Neural progenitor cell (in vitro differentiated cells): ENCODE measurements at regions not wholly inside any gene's neighbourhood (a gene's known extent, or its start where the extent isn't known, plus 50 kb on each side); places are given as distances from the start of the nearest gene placed in this dataset.

ENCODE experiments used
- DNase-seq: peaks from one replicate; pipeline ENCODE4 v3.0.0-alpha.2; 2016; ENCODE audit warnings: low spot score
- H2AFZ ChIP-seq: fragments of 200-600 bp; sonication (generic); replicated peaks from 2 replicates; pipeline ENCODE4 v1.6.1; 2016; ENCODE audit warnings: antibody characterized with exemption
- H3F3A ChIP-seq: fragments of 200-600 bp; sonication (generic); 2 replicates; pipeline ENCODE4 v1.6.1; 2016; ENCODE audit warnings: antibody characterized with exemption, low read depth
- H3K27ac ChIP-seq: fragments of 200-600 bp; sonication (generic); 2 replicates; pipeline ENCODE4 v1.5.1; 2016; ENCODE audit warnings: mild to moderate bottlenecking
- H3K27me3 ChIP-seq: fragments of 200-600 bp; sonication (generic); 2 replicates; pipeline ENCODE4 v1.6.1; 2016; ENCODE audit warnings: mild to moderate bottlenecking, moderate library complexity
- H3K36me3 ChIP-seq: fragments of 200-600 bp; sonication (generic); 2 replicates; pipeline ENCODE4 v1.5.1; 2016
- H3K4me1 ChIP-seq: fragments of 200-600 bp; sonication (generic); 2 replicates; pipeline ENCODE4 v1.6.1; 2016; ENCODE audit warnings: mixed run types
- H3K4me2 ChIP-seq: fragments of 200-600 bp; sonication (generic); 2 replicates; pipeline ENCODE4 v1.6.1; 2016
- H3K4me3 ChIP-seq: fragments of 200-600 bp; sonication (generic); 2 replicates; pipeline ENCODE4 v1.5.1; 2016
- H3K79me2 ChIP-seq: fragments of 200-600 bp; sonication (generic); 2 replicates; pipeline ENCODE4 v1.6.1; 2016; ENCODE audit warnings: low read depth
- H3K9ac ChIP-seq: fragments of 200-600 bp; sonication (generic); 2 replicates; pipeline ENCODE4 v1.6.1; 2016
- H3K9me3 ChIP-seq: fragments of 200-600 bp; sonication (generic); 2 replicates; pipeline ENCODE4 v1.5.1; 2016; ENCODE audit warnings: low read depth
- H4K20me1 ChIP-seq: fragments of 200-600 bp; sonication (generic); 2 replicates; pipeline ENCODE4 v1.6.1; 2016; ENCODE audit warnings: low read depth
- H3K27ac Mint-ChIP-seq: 3 replicates; pipeline ENCODE4 v1.8.0; 2021; ENCODE audit warnings: mixed read lengths
- H3K27me3 Mint-ChIP-seq: 2 replicates; pipeline ENCODE4 v1.8.0; 2022; ENCODE audit warnings: low read depth, mild to moderate bottlenecking, inconsistent platforms, moderate library complexity, mixed read lengths; ENCODE audit not compliant: insufficient read depth
- H3K36me3 Mint-ChIP-seq: 3 replicates; pipeline ENCODE4 v1.8.0; 2021; ENCODE audit warnings: mixed read lengths
- H3K4me1 Mint-ChIP-seq: 3 replicates; pipeline ENCODE4 v1.8.0; 2021; ENCODE audit warnings: mixed read lengths
- H3K4me3 Mint-ChIP-seq: 3 replicates; pipeline ENCODE4 v1.8.0; 2021; ENCODE audit warnings: mild to moderate bottlenecking, moderate library complexity, mixed read lengths
- H3K9me3 Mint-ChIP-seq: 3 replicates; pipeline ENCODE4 v1.8.0; 2020; ENCODE audit warnings: mixed read lengths
- EZH2 ChIP-seq: fragments of 200-600 bp; sonication (generic); IDR thresholded peaks from 2 replicates; pipeline ENCODE4 v1.6.1; 2017; ENCODE audit warnings: antibody characterized with exemption, mild to moderate bottlenecking, moderate library complexity
- EZH2phosphoT487 ChIP-seq: fragments of 200-600 bp; sonication (generic); IDR thresholded peaks from 2 replicates; pipeline ENCODE4 v1.6.1; 2017; ENCODE audit warnings: antibody characterized with exemption
- TF ChIP-seq, protein P1 (sequence below): fragments of 200-600 bp; sonication (generic); IDR thresholded peaks from 2 replicates; pipeline ENCODE4 v1.5.1; 2017; ENCODE audit warnings: antibody characterized with exemption, mild to moderate bottlenecking

DNA sequence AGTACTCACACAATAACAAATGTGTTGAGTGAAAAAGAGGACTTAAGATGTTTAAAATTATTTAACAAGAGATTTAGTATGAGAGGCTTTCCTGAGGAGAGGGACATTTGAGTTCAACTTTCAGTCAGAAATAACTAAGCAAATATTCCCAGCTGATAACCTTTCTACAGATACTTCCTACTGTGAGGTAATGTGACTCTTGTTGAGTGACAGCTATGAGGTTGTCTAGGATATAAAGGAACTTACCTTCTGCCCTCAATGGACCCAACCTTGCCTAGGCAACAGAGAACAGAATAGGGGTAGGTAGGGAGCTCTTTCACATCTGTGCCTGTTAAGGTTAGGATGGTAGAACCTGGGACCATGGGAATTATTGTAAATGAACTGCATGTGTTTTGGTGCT lies 54.7 kb downstream of the GLUD2 start:
- Mint-ChIP-seq H3K27ac (no peak overlapping the region), H3K36me3 (no peaks in the 10 kb centered on the region)
- TF ChIP-seq EZH2phosphoT487 (no peak), EZH2 (no peak)
- TF ChIP-seq, protein P1, sequence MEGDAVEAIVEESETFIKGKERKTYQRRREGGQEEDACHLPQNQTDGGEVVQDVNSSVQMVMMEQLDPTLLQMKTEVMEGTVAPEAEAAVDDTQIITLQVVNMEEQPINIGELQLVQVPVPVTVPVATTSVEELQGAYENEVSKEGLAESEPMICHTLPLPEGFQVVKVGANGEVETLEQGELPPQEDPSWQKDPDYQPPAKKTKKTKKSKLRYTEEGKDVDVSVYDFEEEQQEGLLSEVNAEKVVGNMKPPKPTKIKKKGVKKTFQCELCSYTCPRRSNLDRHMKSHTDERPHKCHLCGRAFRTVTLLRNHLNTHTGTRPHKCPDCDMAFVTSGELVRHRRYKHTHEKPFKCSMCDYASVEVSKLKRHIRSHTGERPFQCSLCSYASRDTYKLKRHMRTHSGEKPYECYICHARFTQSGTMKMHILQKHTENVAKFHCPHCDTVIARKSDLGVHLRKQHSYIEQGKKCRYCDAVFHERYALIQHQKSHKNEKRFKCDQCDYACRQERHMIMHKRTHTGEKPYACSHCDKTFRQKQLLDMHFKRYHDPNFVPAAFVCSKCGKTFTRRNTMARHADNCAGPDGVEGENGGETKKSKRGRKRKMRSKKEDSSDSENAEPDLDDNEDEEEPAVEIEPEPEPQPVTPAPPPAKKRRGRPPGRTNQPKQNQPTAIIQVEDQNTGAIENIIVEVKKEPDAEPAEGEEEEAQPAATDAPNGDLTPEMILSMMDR, result no peak

DNA sequence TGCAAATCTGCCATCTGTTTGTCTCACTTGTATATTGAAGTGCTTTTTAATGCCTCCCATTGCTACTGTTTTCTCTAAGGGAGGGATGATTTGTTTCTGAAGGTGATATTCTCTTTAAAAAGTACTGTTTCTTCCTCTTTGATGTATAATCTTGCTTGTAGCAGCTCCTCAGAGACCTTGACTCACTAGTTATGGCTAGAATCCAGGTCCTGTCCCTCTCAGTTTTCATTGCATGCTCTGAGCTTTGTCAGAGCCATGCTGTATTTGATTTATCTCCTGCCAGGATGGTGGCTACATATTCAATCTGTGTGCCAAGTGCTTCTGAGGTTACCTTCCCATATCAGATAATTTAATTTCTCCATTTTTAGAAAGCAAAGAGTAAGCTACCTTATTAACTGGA lies 56.0 kb downstream of the GLUD2 start:
- H2AFZ ChIP-seq, result no peak overlapping the region
- Mint-ChIP-seq H3K4me3 (no peak overlapping the region), H3K27me3 (peaks cover 9% of the 10 kb centered on the region), H3K4me1 (no peaks in the 10 kb centered on the region), H3K27ac (no peak overlapping the region), H3K9me3 (peaks cover 7% of the 10 kb centered on the region), H3K36me3 (no peaks in the 10 kb centered on the region)
- TF ChIP-seq, protein P1, result no peak
- TF ChIP-seq EZH2 (no peak), EZH2phosphoT487 (no peak)
- H3K4me1 ChIP-seq, result no peaks in the 10 kb centered on the region
- H3K36me3 ChIP-seq, result no peaks in the 10 kb centered on the region
- H3K4me3 ChIP-seq, result no peak overlapping the region
- DNase-seq, result no peak
- H3K27ac ChIP-seq, result no peak overlapping the region
- no peaks in the 10 kb centered on the region for H3K27me3 ChIP-seq
- no peaks in the 10 kb centered on the region for H3K9me3 ChIP-seq
- no peaks in the 10 kb centered on the region for H3K79me2 ChIP-seq
- H3K9ac ChIP-seq, result no peak overlapping the region
- H4K20me1 ChIP-seq, result no peaks in the 10 kb centered on the region
- no peaks in the 10 kb centered on the region for H3F3A ChIP-seq
- no peak overlapping the region for H3K4me2 ChIP-seq

More for the DNA sequence above, 54.7 kb downstream of the GLUD2 start:
- Histone ChIP-seq H3K4me2 (no peak overlapping the region), H3K4me3 (no peak overlapping the region), H3F3A (no peaks in the 10 kb centered on the region), H3K9ac (no peak overlapping the region), H3K4me1 (no peaks in the 10 kb centered on the region), H3K9me3 (no peaks in the 10 kb centered on the region), H3K79me2 (no peaks in the 10 kb centered on the region), H3K27me3 (no peaks in the 10 kb centered on the region), H3K36me3 (no peaks in the 10 kb centered on the region), H2AFZ (no peak overlapping the region), H4K20me1 (no peaks in the 10 kb centered on the region), H3K27ac (no peak overlapping the region)
- H3K4me3 Mint-ChIP-seq, result no peak overlapping the region
- H3K27me3 Mint-ChIP-seq, result peaks cover 9% of the 10 kb centered on the region
- peaks cover 5% of the 10 kb centered on the region for H3K9me3 Mint-ChIP-seq
- no peak for DNase-seq
- H3K4me1 Mint-ChIP-seq, result no peaks in the 10 kb centered on the region

DNA sequence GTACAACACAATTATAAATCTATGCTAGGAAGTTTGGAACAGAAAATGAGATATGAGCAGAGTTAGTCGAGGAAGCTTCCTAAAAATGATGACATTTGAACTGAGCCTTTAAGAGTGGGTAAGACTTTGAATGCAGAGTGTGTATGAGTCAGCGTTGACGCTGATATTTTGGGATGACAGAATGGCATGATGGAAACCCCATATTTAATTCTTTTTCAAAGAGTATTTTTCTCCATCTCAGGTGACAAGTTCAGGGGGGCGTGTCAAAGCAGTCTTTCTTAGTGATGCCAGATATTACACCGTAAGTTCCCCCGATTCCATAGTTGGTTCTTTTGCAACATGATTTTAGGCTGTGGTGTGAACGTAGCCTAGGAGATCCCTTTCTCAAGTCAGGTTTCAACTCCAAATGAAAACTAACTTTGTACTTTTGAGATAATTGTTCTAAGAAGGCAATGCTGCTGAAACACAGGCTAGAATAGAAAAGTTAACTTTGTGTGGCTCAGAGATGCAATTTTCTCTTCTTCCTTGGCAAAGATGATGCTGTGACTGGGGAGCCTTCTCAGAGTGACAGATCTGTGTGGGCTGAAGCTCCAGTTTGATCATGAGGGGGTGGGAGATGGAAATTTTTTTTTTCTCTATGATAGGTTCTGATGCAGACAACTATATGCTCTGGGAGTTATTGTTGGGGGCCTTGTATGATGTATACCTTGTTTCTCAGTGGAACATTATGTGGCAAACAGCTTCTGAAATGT lies 59.2 kb downstream of the GLUD2 start:
- no peaks in the 10 kb centered on the region for H3K9me3 ChIP-seq
- DNase-seq, result no peak
- peaks cover 11% of the 10 kb centered on the region for H3K9me3 Mint-ChIP-seq
- H3K4me3 Mint-ChIP-seq, result no peak overlapping the region
- H3K27me3 Mint-ChIP-seq, result no peaks in the 10 kb centered on the region
- no peak overlapping the region for H2AFZ ChIP-seq
- H4K20me1 ChIP-seq, result no peaks in the 10 kb centered on the region
- no peaks in the 10 kb centered on the region for H3K36me3 Mint-ChIP-seq
- no peak overlapping the region for H3K27ac ChIP-seq
- H3K27ac Mint-ChIP-seq, result no peak overlapping the region
- no peaks in the 10 kb centered on the region for H3K4me1 Mint-ChIP-seq
- TF ChIP-seq EZH2, result no peak
- TF ChIP-seq EZH2phosphoT487, result no peak
- TF ChIP-seq, protein P1, result no peak
- no peaks in the 10 kb centered on the region for H3K36me3 ChIP-seq
- no peaks in the 10 kb centered on the region for H3F3A ChIP-seq
- H3K27me3 ChIP-seq, result no peaks in the 10 kb centered on the region
- no peaks in the 10 kb centered on the region for H3K79me2 ChIP-seq
- H3K9ac ChIP-seq, result no peak overlapping the region
- no peaks in the 10 kb centered on the region for H3K4me1 ChIP-seq
- no peak overlapping the region for H3K4me2 ChIP-seq
- no peak overlapping the region for H3K4me3 ChIP-seq
